Tibial nerve (tissue), 3 donors: ENCODE measurements at regions not wholly inside any gene's neighbourhood (a gene's known extent, or its start where the extent isn't known, plus 50 kb on each side); places are given as distances from the start of the nearest gene placed in this dataset.

Source experiments
- CTCF ChIP-seq, 5 experiments: fragments of 200-600 bp in 3 of 5; fragments of 450-650 bp in 2 of 5; sonication (generic) in 3 of 5; IDR thresholded peaks; one replicate each; pipeline ENCODE4 v1.5.1; 2016 to 2019; ENCODE audit warnings: antibody characterized with exemption in 5 of 5, mild to moderate bottlenecking in 3 of 5, moderate library complexity in 2 of 5
- POLR2A ChIP-seq, 2 donors: fragments of 450-650 bp; IDR thresholded peaks; one replicate each; pipeline ENCODE4 v1.6.1; 2017; ENCODE audit warnings: antibody characterized with exemption in 2 of 2, mild to moderate bottlenecking in 2 of 2, moderate library complexity in 2 of 2

- TF ChIP-seq CTCF (IDR thresholded peaks at IDR 0.05) (no peak), POLR2A (IDR thresholded peaks at IDR 0.05) (no peak)
Measured at GRCh38 chr5:61598126-61598525, 266.1 kb downstream of the ZSWIM6 start.
